Activated CD8-positive, alpha-beta memory T cell treated with anti-CD3 and anti-CD28 coated beads, Interleukin-2, amount 50 U/mL, for 24 hours (primary cell): ENCODE measurements at regions not wholly inside any gene's neighbourhood (a gene's known extent, or its start where the extent isn't known, plus 50 kb on each side); places are given as distances from the start of the nearest gene placed in this dataset.

Experiments used
- DNase-seq: peaks from one replicate; pipeline ENCODE4 v3.0.0-alpha.2; 2020; ENCODE audit errors: extremely low read depth

GRCh38 chr3:41102053-41102556, 97.2 kb upstream of the CTNNB1 start:
- no peak for DNase-seq

DNA sequence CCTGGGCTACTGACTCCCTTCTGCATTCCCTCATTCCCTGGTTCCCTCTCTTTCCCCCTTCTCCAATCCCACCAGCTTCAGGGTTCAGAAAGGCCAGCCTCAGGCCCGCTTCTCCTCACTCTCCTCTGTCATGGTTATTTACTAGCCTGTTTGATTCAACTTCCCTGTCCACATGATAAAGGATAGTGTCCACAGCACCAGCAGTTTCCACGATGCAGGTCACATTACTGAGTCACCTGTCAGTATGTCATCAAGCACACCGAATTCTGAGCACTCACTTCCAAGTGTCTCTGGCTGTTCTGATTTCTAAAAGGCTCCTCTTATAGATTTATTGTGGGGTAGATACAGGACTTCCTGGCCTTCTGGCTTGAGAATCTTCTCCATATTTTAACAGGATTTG, 96.6 kb upstream of the CTNNB1 start:
- no peak for DNase-seq

DNA sequence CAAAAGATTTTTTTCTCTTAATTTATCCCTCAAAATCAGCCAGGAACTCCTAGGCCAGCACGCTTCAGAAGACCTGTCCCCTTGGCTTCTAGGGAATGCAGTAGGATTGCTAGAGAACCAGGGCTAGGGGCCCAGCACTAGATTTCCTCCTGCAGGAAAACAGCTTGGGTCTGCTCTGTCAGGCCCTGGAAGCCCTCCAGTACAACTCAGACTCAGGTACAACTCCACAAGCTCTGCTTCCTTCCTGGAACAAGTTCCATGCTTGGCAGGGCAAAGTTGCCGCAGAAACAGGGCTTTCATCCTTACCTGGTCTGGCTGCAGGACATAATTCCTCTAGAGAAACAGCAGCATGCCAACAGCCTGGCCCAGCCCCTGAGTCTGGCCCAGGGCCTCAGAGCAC, 96.1 kb upstream of the CTNNB1 start:
- no peak for DNase-seq

GRCh38 chr3:41104147-41104546, 95.2 kb upstream of the CTNNB1 start:
- no peak for DNase-seq

DNA sequence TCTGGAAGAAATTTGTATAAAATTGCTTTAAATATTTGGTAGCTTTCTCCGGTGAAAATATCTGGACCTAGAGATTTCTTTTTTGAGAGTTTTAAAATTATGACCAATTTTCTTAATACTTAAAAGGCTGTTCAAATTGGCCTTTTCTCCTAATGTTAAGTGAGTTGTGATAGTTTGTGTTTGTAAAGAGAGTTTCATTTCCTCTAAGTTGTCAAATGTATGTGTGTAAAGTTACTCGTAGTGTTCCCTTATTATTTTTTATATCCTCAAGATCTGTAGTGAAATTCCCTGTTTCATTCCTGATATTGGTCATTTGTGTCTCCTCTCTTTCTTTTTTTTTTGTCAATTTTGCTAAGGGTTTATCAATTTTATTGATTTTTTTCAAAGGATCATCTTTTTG, 92.6 kb upstream of the CTNNB1 start:
- no peak for DNase-seq

DNA sequence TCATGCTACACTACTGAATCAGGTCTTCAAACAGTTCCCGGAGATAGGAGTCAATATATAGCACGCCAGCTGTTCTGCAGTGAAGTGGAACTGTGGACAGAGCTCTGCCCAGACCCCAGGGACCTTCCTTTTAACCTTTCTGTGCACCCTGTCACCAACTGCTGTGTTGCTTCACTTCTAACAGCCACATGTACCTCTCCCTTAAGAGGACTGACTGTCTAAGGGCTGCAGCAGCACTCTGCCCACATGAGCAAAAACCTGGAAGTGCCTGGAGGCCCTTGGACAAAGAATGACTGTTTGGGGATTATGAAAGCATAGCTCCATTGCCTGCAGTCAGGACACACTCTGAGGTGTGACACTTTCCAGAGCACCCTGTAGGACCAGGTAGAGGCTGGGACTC, 88.3 kb upstream of the CTNNB1 start:
- no peak for DNase-seq

- no peak for DNase-seq
These were observed 86.8 kb upstream of the CTNNB1 start for GRCh38 chr3:41112466-41112865.

DNA sequence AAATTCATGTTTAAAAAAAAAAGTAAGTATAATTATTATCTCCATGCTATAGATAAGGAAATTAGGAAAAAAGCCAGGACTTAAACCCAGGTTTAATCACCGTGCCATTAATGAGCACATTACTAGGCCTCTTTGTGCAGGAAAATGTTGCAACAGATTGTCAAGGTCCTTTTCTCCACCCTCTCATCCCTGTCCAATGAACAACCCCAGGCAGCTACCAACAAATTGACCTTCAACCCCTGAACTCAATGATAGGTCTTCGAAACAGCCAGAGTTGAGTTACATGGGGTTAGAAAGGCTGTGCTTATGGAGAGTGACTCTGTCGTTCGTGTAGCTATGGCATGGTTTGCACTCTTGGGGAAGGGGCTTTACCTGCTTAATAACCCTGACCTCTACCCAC, 84.2 kb upstream of the CTNNB1 start:
- no peak for DNase-seq

DNA sequence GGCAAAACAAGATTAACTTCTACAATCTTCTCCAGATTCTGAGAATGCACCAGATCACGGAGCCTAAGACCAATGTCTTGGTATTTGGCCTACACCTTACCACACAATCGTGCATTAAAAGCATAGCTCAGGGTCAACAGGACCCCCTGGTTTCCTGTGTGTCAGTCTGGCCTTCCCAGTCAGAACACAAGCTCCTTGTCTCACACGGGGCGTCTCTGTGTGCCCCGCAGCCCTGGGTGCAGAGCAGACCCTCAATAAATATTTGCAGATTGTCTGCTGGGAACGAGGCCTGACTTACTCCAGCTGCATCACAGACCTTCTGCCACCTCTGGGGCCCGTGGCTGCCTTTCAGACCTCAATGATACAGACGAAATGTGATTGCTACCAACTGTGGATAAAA, 82.5 kb upstream of the CTNNB1 start:
- no peak for DNase-seq

- peak; percentile 44 for DNase-seq
These were observed 81.9 kb upstream of the CTNNB1 start for GRCh38 chr3:41117398-41117870.

DNA sequence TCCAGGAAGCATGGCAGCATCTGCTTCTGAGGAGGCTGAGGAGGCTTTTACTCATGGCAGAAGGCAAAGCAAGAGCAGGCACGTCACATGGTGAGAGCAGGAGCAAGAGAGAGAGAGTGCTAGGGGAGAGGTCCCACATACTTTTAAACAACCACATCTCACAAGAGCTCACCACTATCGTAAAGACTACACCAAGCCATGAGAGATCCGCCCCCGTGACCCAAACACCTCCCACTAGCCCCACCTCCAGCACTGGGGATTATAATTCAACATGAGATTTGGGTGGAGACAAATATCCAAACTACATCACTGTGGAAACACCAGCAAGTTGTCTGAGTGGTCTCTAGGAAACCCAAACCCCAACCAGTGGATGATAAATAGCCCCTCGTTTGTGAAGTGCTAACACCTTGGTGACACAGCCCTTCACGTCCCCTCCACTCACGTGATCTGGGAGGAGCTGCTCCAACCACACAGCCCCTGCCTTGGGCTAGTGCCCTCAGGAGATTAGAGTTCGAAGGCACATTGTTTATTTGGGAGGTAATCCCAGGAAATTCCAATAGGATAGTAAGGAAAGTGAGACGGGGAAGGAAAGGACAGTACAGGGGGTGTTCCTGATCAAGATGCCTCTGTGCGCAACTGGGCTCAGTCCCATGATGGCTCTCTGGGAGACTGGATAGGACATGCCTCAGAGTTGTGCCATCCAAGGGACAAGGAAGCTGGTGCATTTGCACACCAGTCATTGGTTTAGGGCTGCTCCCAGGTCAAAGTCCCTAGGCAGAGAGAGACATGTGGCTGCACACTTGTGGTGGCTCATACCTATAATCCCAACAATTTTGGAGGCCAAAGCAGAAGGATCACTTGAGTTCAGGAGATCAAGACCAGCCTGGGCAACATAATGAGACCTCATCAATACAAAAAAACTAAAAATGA, 80.6 kb upstream of the CTNNB1 start:
- DNase-seq, result no peak

- no peak for DNase-seq
These were observed 78.8 kb upstream of the CTNNB1 start for GRCh38 chr3:41120460-41120859.

DNA sequence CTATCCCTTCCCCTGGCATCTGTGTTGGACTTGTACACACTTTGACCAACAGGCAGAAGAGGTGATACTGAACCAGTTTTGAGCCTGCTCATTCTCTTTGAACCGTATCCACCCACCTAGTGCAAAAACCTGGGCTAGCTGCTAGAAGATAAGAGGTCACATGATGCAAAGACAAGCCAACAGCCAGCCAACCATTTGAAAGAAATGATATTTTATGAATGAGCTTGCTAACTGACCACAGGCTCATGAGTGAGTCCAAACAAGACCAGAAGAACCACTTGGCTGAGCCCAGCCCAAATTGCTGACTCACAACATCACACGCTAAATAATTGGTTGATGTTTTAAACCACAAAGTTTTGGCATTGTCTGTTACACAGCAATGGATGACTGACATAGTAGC, 74.0 kb upstream of the CTNNB1 start:
- no peak for DNase-seq

DNA sequence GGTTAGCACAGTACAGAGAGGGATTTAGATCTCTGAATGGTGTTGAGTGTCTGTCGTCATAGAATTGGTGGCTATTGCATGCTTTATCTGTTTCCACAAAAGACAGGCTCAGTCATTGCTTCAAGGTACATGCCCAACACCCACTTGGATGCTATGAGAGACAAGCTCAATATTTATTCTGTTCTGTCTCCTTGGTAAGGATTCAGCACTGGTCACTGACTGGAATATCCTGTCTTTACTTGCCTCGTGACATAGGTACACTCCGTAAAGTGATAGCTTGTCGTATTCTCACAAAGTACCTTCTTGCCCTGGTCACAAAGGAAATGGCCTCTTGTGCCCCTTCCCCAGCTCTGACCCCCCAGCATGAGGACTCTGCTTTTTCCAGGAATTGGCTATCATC, 72.8 kb upstream of the CTNNB1 start:
- DNase-seq, result no peak

DNA sequence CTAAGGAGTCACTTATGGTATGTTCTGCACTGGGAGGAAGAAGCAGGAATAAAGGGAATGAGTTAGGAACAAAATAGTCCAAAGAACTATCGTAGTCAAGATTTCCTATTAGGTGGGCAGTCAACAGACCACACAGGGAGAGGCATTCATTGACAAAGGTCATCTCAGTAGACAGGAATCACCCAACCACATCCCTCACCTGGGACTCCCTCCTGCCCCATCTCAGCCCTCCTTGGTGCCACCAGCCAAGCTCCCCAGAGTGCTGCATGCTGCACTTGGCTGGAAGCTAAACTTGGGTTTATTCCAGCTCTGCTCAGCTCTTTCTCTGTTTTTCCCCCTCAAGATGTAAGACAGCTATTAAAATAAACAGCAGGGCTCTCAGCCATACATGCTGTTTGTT, 72.3 kb upstream of the CTNNB1 start:
- no peak for DNase-seq

GRCh38 chr3:41127414-41127813, 71.9 kb upstream of the CTNNB1 start:
- DNase-seq, result no peak

DNA sequence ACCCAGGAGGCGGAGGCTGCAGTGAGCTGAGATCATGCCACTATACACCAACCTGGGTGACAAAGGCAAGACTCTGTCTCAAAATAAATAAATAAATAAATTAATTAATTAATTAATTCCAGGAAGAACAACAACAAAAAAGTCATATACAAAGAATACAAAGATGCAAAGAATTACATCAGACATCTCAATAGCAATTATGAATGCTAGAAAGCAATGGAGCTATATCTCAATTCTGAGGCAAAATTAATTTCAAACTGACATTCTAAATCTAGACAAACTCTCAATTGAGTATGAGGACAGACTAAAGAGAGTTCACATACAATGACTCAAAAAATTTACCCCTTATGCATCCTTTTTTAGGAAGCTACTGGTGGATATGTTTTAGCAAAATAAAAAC, 69.6 kb upstream of the CTNNB1 start:
- DNase-seq, result no peak

- DNase-seq, result no peak
These were observed 68.1 kb upstream of the CTNNB1 start for GRCh38 chr3:41131224-41131623.

DNA sequence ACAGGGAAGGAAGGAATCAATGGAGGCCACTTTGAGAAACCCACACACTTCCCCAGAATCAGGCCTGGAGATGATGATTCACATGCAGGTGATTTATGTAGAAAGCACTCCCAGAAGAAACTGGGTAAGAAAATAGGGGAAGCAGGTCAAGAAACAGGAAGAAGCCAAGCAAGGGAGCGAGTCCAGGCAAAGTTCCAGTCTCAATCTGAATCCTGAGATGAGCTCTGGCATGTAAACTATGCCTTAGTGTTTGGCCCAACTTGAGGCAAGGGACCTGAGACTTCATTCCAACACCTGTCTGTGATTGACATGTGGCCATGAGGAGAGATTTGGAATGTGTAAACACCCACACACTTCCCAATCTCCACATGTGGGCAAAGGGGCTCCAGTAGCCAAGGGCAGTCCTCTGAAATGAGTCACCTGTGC, 61.6 kb upstream of the CTNNB1 start:
- DNase-seq, result no peak

DNA sequence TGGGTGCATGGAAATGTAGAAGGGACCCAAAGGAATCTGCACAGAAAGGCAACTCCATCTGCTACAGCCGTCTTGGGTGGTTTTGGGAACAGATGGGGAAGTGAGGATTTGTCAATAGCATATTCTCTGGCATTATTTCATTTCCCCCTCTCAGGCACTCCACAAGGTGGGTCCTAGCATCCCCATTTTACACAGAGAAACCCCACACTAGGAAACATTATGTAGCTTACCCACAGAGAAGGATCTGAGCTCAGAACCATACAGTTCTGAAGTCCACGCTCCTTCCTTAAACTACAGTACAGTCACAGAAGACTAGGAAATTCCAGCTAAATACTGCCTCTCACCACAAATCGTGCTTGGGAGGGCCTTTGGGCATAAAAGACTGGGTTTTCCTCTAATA, 61.2 kb upstream of the CTNNB1 start:
- DNase-seq, result no peak

GRCh38 chr3:41138601-41139000, 60.7 kb upstream of the CTNNB1 start:
- no peak for DNase-seq

GRCh38 chr3:41140242-41140641, 59.1 kb upstream of the CTNNB1 start:
- no peak for DNase-seq

- DNase-seq, result no peak
These were observed 57.7 kb upstream of the CTNNB1 start for GRCh38 chr3:41141433-41142167.
